DOHH2 (cell line): ENCODE measurements at regions not wholly inside any gene's neighbourhood (a gene's known extent, or its start where the extent isn't known, plus 50 kb on each side); places are given as distances from the start of the nearest gene placed in this dataset.

Experiments
- H3F3A ChIP-seq: fragments of 200-600 bp; sonication (generic), shearing (Covaris generic); 2 replicates; pipeline ENCODE4 v1.6.0; 2016; ENCODE audit warnings: antibody characterized with exemption, mild to moderate bottlenecking; ENCODE audit not compliant: control insufficient read depth, insufficient read depth
- H3K27ac ChIP-seq: fragments of 200-600 bp; sonication (generic); 2 replicates; pipeline ENCODE4 v1.5.1; 2014; ENCODE audit warnings: low read depth, mild to moderate bottlenecking, low read length, moderate library complexity
- H3K27me3 ChIP-seq: fragments of 200-600 bp; sonication (generic); 2 replicates; pipeline ENCODE4 v1.6.1; 2014; ENCODE audit warnings: mild to moderate bottlenecking, low read length, mixed read lengths; ENCODE audit not compliant: control insufficient read depth
- H3K36me3 ChIP-seq: fragments of 200-600 bp; sonication (generic); 2 replicates; pipeline ENCODE4 v1.6.1; 2014; ENCODE audit warnings: mild to moderate bottlenecking, low read length, moderate library complexity, mixed read lengths; ENCODE audit not compliant: control insufficient read depth
- H3K4me1 ChIP-seq: fragments of 200-600 bp; sonication (generic); 2 replicates; pipeline ENCODE4 v1.6.1; 2014; ENCODE audit warnings: mild to moderate bottlenecking, low read length, mixed read lengths; ENCODE audit not compliant: control insufficient read depth
- H3K4me2 ChIP-seq: fragments of 200-600 bp; sonication (generic); 2 replicates; pipeline ENCODE4 v1.6.0; 2014; ENCODE audit warnings: mild to moderate bottlenecking, low read length, moderate library complexity
- H3K4me3 ChIP-seq: fragments of 200-600 bp; sonication (generic); 2 replicates; pipeline ENCODE4 v1.5.1; 2014; ENCODE audit warnings: mild to moderate bottlenecking, low read length, mixed read lengths
- H3K79me2 ChIP-seq: fragments of 200-600 bp; sonication (generic); 2 replicates; pipeline ENCODE4 v1.6.1; 2014; ENCODE audit warnings: mild to moderate bottlenecking, low read length, mixed read lengths; ENCODE audit not compliant: control insufficient read depth
- H3K9me2 ChIP-seq: fragments of 200-600 bp; sonication (generic); replicated peaks from 2 replicates; pipeline ENCODE4 v1.6.1; 2014; ENCODE audit warnings: mild to moderate bottlenecking, low read length, mixed read lengths; ENCODE audit not compliant: control insufficient read depth
- H3K9me3 ChIP-seq: fragments of 200-600 bp; sonication (generic); 2 replicates; pipeline ENCODE4 v1.6.1; 2014; ENCODE audit warnings: antibody characterized with exemption, low read length, mixed read lengths; ENCODE audit not compliant: control insufficient read depth, insufficient read depth
- H4K20me1 ChIP-seq: fragments of 200-600 bp; sonication (generic); 2 replicates; pipeline ENCODE4 v1.6.0; 2014; ENCODE audit warnings: low read depth, mild to moderate bottlenecking, antibody characterized with exemption, low read length, moderate library complexity; ENCODE audit not compliant: control insufficient read depth, insufficient read depth
- EZH2phosphoT487 ChIP-seq: fragments of 200-600 bp; sonication (generic); IDR thresholded peaks from 2 replicates; pipeline ENCODE4 v1.6.1; 2017; ENCODE audit warnings: borderline replicate concordance, mild to moderate bottlenecking, antibody characterized with exemption, low read length, moderate library complexity, mixed read lengths
- TF ChIP-seq, protein P1 (sequence below): fragments of 200-600 bp; sonication (generic); IDR thresholded peaks from one replicate; pipeline ENCODE4 v1.5.1; 2014; ENCODE audit warnings: antibody characterized with exemption, mild to moderate bottlenecking, low read depth, low read length; ENCODE audit not compliant: poor library complexity, severe bottlenecking

DNA sequence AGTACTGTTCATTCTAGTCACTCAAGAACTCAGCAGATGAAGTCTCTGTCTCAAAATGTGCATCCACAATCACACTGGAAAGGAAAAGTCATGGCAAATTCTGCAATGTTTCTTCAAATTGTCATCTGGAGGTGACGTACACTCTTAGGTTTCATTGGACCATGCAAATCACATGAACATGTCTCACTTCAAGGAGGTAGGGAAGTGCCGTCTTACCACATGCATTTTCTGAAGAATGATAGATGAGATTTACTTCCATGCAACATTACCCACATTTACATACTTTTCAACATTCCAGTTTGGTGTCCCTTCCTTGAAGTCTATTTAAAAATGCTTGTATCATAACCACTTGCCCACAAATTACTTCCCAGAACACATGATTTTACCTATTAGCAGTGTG is 107.9 kb upstream of the SATB1 start:
- H3K9me2 ChIP-seq: no peaks in the 10 kb centered on the region
- peaks cover 46% of the 10 kb centered on the region for H3K4me1 ChIP-seq
- H3K27me3 ChIP-seq: no peaks in the 10 kb centered on the region
- TF ChIP-seq EZH2phosphoT487: no peak
- TF ChIP-seq, protein P1, sequence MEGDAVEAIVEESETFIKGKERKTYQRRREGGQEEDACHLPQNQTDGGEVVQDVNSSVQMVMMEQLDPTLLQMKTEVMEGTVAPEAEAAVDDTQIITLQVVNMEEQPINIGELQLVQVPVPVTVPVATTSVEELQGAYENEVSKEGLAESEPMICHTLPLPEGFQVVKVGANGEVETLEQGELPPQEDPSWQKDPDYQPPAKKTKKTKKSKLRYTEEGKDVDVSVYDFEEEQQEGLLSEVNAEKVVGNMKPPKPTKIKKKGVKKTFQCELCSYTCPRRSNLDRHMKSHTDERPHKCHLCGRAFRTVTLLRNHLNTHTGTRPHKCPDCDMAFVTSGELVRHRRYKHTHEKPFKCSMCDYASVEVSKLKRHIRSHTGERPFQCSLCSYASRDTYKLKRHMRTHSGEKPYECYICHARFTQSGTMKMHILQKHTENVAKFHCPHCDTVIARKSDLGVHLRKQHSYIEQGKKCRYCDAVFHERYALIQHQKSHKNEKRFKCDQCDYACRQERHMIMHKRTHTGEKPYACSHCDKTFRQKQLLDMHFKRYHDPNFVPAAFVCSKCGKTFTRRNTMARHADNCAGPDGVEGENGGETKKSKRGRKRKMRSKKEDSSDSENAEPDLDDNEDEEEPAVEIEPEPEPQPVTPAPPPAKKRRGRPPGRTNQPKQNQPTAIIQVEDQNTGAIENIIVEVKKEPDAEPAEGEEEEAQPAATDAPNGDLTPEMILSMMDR: no peak
- H3K4me3 ChIP-seq: no peak overlapping the region
- H3F3A ChIP-seq: no peaks in the 10 kb centered on the region; the same call in 1 of the 2 replicates
- no peaks in the 10 kb centered on the region for H3K79me2 ChIP-seq
- H4K20me1 ChIP-seq: no peaks in the 10 kb centered on the region
- H3K4me2 ChIP-seq: no peak overlapping the region
- no peaks in the 10 kb centered on the region for H3K36me3 ChIP-seq
- H3K9me3 ChIP-seq: no peaks in the 10 kb centered on the region
- no peak overlapping the region for H3K27ac ChIP-seq

DNA sequence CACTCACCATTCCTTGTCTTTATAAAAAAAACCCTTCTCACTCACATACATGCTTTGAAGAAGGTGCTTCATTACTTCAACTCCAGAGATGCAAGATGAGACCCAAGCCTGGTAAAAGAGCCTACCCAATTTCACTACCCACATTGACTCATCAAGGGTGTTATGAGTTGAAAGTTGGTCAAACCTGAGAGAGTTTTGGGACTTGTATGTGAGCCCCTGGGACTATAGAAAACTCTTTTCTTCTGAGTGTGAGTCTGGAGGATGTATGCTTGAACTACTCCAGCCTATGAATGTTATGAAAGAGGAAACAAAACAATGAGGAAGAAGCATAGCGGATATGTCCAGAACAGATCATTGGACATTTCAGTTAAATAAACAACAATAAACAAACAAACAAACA is 106.5 kb upstream of the SATB1 start:
- no peaks in the 10 kb centered on the region for H4K20me1 ChIP-seq
- no peaks in the 10 kb centered on the region for H3K27me3 ChIP-seq
- H3K4me2 ChIP-seq: peak overlapping the region; percentile 33
- peak overlapping the region; percentile 27; the same call in 1 of the 2 replicates for H3K4me3 ChIP-seq
- no peaks in the 10 kb centered on the region; the same call in 1 of the 2 replicates for H3K36me3 ChIP-seq
- TF ChIP-seq EZH2phosphoT487: no peak
- TF ChIP-seq, protein P1: no peak
- H3K79me2 ChIP-seq: no peaks in the 10 kb centered on the region
- no peaks in the 10 kb centered on the region for H3K9me2 ChIP-seq
- no peaks in the 10 kb centered on the region for H3K9me3 ChIP-seq
- H3F3A ChIP-seq: no peaks in the 10 kb centered on the region; the same call in 1 of the 2 replicates
- H3K27ac ChIP-seq: peak overlapping the region; percentile 60
- peaks cover 58% of the 10 kb centered on the region for H3K4me1 ChIP-seq

DNA sequence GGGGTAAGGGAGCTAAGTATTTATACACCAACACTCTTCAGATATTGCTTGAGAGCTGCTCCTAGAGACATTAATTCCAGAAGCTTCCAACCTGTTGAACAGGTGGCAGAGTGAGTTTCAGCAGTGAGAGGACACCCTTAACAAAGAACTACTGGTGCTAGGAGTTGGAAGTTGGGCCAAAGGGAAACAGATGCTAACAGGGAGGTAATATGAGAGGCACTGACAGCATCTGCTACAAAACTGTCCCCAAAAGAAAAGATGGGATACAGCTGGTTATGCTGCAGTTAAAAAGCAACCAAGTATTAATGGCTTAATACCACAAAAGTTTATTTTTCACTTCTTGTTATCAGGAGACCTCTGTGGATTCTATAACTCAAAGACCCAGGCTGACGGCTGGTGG is 104.5 kb upstream of the SATB1 start:
- Histone ChIP-seq H3K27me3 (no peaks in the 10 kb centered on the region), H3K4me3 (no peak overlapping the region), H4K20me1 (no peaks in the 10 kb centered on the region), H3F3A (no peaks in the 10 kb centered on the region; the same call in 1 of the 2 replicates), H3K4me2 (peak overlapping the region; percentile 14; the same call in 1 of the 2 replicates), H3K9me3 (peaks cover 6% of the 10 kb centered on the region; the same call in 1 of the 2 replicates), H3K36me3 (no peaks in the 10 kb centered on the region; the same call in 1 of the 2 replicates), H3K27ac (no peak overlapping the region), H3K4me1 (peaks cover 65% of the 10 kb centered on the region), H3K79me2 (no peaks in the 10 kb centered on the region), H3K9me2 (no peaks in the 10 kb centered on the region)
- TF ChIP-seq, protein P1: no peak
- no peak for TF ChIP-seq EZH2phosphoT487
